HG02588 (cell line): ENCODE measurements at regions not wholly inside any gene's neighbourhood (a gene's known extent, or its start where the extent isn't known, plus 50 kb on each side); places are given as distances from the start of the nearest gene placed in this dataset.
"Not testable (repeated sequence)": the region's sequence is repeated elsewhere in the genome, so short reads cannot be mapped to it uniquely, and the experiment has no call there.

Experiments used
- ATAC-seq: cut with Tn5 transposase; IDR thresholded peaks from one replicate; pipeline ENCODE4 v1.9.1; 2021; ENCODE audit warnings: mild to moderate bottlenecking, moderate library complexity; ENCODE audit not compliant: unreplicated experiment

- no peak for ATAC-seq
These were observed 62.6 kb upstream of the PAX8 start for GRCh38 chr2:113341191-113341869.

GRCh38 chr2:113337809-113338208, 59.1 kb upstream of the PAX8 start:
- ATAC-seq: no peak

- not testable (repeated sequence) for ATAC-seq
These were observed 57.3 kb upstream of the PAX8 start for GRCh38 chr2:113336040-113336439.

- ATAC-seq: no peak
These were observed 55.4 kb upstream of the PAX8 start for GRCh38 chr2:113334147-113334546.

GRCh38 chr2:113333735-113334134, 55.0 kb upstream of the PAX8 start:
- not testable (repeated sequence) for ATAC-seq

DNA sequence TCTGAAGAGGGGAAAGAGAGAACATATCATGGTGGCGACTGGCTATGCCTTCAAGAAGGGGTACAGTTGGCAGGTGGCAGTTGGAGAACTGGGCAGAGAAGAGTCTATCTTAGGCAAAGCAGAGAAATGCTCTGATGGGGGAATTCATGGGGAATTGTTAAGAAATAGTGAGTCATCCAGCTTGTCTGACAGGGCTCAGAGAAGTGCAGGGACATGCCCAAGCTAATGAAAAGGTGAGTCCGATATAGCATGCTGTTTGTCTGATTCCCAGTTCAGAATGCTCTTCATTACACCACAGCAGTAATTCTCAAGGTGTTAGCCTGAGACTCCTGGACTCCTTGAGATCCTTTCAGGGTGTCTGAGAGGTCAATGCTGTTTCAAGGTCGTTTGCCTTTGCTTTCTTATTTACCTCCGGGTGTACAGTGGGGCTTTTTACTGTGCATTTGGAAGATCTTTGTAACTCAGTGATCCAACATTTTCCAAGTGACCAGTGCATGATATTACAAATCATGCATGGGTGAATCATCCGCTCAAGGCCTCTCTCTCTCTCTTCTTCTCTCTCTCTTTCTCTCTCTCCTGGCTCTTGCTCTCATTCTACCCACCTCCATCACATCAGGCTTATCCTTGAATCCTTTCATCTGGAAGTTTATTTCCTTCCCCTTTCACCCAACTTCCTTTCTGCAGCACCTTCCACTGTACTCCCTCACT, 51.5 kb upstream of the PAX8 start:
- not testable (repeated sequence) for ATAC-seq

- ATAC-seq: not testable (repeated sequence)
These were observed 50.3 kb upstream of the PAX8 start for GRCh38 chr2:113328973-113329372.

DNA sequence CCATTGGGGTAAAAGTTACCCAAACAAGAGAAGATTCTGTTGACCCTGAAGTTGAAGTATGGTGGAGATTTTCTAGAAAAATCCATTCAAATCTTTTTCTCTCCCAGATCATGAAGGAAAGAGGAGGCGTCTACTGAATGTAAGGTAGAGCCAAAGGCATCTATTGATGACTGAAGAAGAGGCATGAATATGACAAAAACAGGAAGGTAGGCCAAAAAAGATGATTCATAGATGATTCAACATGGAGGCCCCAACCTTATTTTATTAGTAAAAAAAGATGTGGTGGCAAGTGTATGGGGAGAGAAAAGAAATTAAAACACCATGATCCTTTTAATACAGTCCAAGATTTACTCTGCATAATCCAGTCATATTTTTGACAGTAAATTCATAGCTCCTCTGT, 49.9 kb upstream of the PAX8 start:
- ATAC-seq: not testable (repeated sequence)
